RPMI8226 (cell line): ENCODE measurements at regions not wholly inside any gene's neighbourhood (a gene's known extent, or its start where the extent isn't known, plus 50 kb on each side); places are given as distances from the start of the nearest gene placed in this dataset.
"Not testable (repeated sequence)": the region's sequence is repeated elsewhere in the genome, so short reads cannot be mapped to it uniquely, and the experiment has no call there.

ENCODE experiments used
- DNase-seq: peaks from one replicate; pipeline ENCODE4 v3.0.0-alpha.2; 2015

GRCh38 chr3:195970873-195971272 lies 62.5 kb upstream of the TNK2 start:
- not testable (repeated sequence) for DNase-seq

GRCh38 chr3:195969838-195970776 lies 61.8 kb upstream of the TNK2 start:
- DNase-seq: not testable (repeated sequence)

GRCh38 chr3:195969341-195969740 lies 61.0 kb upstream of the TNK2 start:
- not testable (repeated sequence) for DNase-seq

GRCh38 chr3:195968104-195968503 lies 59.8 kb upstream of the TNK2 start:
- DNase-seq: not testable (repeated sequence)

- DNase-seq: not testable (repeated sequence)
These were observed 59.0 kb upstream of the TNK2 start for GRCh38 chr3:195967387-195967720.

- not testable (repeated sequence) for DNase-seq
These were observed 58.4 kb upstream of the TNK2 start for GRCh38 chr3:195966563-195967386.

- DNase-seq: not testable (repeated sequence)
These were observed 56.9 kb upstream of the TNK2 start for GRCh38 chr3:195965217-195965616.

GRCh38 chr3:195964318-195965107 lies 56.2 kb upstream of the TNK2 start:
- DNase-seq: not testable (repeated sequence)

GRCh38 chr3:195962222-195962621 lies 53.9 kb upstream of the TNK2 start:
- not testable (repeated sequence) for DNase-seq

- peak; percentile 11 for DNase-seq
These were observed 52.8 kb upstream of the TNK2 start for GRCh38 chr3:195960971-195961775.

- DNase-seq: not testable (repeated sequence)
These were observed 51.8 kb upstream of the TNK2 start for GRCh38 chr3:195960164-195960563.

GRCh38 chr3:195959367-195960157 lies 51.2 kb upstream of the TNK2 start:
- DNase-seq: not testable (repeated sequence)

GRCh38 chr3:195958736-195959135 lies 50.4 kb upstream of the TNK2 start:
- not testable (repeated sequence) for DNase-seq
